AG08395 (cell line): ENCODE measurements at regions not wholly inside any gene's neighbourhood (a gene's known extent, or its start where the extent isn't known, plus 50 kb on each side); places are given as distances from the start of the nearest gene placed in this dataset.

Experiments
- DNase-seq: peaks from one replicate; pipeline ENCODE4 v3.0.0; 2012; ENCODE audit warnings: mixed read lengths, low spot score

DNA sequence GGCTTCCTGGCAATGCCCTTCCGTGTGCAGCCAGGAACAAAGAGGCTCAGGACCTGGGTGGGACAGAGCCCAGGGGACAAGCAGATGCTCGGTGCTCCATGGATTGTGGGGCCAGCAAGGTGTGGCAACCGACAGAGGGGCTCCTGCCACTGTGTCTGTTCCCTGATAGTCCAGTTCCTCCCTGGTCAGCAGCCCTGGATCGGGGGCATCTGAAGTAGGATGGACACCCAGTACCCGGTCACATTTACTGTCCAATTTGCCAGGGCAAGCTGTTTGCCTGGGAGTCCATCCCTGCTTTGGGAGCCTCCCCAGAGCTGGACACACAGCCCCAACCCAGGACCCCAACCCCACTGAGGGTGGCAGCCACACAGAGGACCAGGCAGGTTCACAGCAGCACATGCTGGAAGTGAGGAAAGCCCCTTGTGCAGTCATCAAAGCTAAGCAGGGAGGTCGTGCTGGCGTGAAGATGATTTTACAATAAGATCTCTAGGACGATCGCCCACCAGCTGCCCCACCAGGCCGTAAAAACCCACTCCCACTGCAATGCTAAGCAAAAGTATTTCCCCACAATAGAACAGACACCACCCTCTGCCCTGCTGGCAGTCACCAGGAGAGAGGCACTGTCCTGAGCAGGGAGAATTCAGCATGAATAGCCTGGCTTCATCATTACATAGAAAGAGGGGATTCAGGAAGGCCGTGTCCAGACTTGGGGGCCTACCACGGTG is 141.7 kb downstream of the NDUFA10 start:
- no peak for DNase-seq

DNA sequence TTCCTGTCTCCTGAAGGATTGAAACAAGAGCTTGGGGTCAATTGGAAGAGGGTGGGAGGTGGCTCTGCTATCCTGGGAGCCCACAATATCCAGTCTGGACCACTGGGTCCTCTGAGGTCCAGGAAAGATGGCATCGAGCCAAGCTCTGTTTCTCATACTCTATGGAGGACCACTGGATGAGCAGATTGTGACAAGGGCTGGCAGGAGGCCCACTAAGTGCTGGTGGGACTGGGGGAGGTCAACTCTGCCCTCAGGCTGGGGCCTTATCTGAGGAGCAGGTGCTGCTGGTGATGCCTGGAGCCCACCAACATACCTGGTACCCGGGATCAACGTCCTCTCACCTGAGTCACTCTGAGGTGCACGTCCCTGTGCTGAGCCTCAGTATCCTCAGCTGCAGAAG is 142.4 kb downstream of the NDUFA10 start:
- no peak for DNase-seq

DNA sequence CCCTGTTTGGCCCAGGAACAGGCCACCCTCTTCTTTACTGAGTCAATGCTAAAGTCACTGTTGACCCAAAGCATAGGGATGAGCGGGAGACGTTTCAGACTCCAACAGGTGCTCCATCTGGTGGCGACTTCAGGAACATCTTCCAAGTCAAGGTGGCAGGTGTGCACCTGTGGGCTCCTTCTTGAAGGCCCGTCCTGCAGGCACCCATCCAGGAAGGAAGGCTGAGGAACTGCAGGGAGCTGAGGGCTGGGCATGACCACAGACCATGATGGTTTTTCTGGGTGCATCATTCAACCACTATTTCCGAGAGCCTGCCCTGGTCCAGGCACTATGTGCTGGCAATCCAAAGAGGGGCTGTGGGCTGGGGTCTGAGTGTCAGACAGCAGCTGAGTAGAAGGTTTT is 142.8 kb downstream of the NDUFA10 start:
- DNase-seq, result peak; percentile 41

DNA sequence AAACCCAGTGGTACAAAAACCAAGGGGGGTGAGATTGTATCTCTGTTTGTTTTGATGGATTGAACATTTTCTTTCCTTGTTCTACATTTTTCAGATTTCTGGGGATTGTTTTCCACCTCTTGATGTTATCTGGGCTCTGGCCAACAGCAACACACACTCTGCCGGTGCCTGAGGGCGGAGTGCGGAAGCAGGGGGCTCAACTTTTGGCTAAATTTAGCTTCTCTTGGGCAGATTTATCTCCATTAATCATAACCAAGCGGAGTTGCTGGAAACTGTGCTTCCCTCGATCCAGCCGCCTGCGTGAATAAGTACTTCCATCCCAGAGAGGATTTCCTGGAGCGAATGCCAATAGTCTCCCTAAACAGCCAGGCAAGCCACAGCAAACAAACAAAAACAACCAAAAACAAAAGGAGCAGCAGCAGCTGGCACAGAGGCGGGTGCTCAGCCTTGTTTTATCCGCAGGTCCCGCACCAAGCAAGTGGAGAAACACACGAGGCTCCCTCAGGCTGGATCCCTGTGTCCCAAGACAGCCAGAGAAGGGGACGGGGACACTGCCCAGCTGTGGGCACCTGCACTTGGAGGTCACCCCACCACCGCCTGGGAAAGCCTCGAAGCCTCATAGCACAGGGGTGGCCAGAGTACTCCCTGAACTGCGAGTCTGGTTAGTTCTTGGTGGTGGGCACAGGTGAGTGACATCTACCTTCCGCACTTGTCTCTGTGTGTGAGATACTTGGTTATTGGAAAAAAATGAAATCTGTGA is 143.4 kb downstream of the NDUFA10 start:
- peak; percentile 40 for DNase-seq

DNA sequence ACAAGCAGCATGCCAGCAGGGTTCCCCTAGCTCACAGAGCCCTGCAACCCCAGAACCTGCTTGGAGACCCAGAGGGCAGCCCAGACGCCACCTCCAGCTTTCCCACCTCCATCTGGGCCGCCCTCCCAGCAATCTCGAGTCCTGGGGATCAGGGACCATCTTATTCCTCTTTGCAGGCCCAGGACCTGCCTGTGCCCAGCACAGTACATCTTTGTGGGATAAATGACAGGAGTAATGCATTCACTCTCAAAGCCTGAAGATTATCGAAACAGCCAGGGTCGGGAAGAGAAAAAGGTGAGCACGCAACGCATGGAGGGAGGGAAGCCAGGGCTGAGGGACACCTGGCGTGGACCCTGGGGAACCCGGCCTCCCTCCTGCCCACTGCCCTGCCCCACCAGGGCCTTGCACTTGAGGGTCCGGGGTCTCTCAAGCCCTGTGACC is 144.1 kb downstream of the NDUFA10 start:
- no peak for DNase-seq

DNA sequence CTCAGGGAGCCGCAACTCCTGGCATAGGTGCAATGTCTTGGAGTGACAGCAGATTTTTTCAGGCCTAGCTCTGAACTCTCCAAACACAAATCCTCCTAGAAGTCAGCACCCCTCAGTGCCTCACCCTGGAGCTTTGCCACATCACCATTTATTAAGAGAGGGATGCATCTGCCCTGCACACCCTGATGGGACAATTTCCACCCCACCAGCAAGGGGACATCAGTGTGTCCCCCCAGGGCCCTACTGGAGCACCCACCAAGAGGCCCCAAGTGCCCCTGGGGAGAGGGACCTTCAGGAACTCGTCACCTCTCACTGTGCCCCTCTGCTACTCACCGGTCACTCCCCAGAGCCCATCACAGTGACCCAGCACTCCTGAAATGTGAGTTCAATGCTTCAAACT is 144.7 kb downstream of the NDUFA10 start:
- DNase-seq, result no peak

DNA sequence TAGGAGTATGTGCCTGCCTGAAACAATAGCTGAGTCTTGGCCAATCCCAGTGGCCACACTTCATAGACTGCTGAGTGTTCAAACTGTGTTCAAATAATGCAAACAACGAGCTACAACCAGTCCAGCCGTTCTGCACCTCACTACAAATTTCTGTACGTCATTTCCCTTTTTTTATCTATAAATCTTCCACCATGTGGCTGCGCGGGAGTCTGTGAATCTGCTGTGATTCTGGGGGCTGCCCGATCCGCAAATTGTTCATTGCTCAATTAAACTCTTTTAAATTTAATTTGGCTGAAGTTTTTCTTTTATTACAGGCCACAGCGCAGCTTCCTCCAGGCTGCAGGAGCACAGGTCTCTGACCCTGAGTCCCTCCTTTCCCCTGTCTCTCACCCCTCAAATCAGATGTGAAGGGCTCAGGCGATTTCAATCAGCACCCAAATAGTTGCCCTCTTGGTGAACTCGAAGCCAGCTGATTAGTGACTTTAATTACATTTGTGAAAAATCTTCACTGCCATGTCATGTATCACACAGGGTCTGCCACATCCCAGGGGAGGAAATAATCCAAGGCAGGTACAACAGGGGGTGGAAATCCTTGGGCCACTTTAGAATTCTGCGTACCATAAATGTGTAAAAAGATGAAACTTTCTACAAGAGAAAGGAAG is 145.6 kb downstream of the NDUFA10 start:
- DNase-seq, result no peak

DNA sequence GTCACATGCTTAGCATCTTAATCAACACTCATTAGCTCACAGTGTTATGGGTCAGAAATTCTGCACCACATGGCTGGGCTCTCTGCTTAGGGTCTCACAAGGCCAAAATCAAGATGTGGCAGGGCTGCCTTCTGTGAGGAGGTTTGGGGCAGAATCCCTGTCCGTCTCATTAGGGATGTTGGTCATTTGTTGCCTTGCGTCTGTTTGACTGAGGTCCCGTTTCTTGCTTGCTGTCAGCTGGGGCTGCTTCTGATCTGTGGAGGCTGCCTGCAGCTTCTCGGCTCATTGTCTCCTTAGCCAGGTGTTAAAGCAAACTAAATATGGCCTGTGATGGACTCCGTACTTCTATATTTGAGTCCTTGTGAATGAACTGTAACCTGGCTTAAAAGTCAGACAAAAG is 146.5 kb downstream of the NDUFA10 start:
- DNase-seq, result no peak

DNA sequence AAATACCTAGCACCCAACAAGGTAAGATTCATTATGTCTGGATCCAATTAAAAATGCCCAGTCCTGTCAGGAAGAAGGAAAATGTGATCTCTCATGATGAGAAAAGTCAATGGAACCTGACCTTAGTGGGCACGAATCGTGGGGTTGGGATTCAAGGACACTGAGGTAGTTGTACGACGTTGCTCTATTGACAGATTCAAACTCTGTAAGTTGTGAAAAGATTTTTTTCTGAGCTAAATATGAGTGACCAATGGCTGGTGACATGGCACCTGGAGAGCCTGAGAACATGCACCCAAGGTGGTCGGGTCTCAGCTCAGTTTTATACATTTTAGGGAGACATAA is 148.2 kb downstream of the NDUFA10 start:
- no peak for DNase-seq

DNA sequence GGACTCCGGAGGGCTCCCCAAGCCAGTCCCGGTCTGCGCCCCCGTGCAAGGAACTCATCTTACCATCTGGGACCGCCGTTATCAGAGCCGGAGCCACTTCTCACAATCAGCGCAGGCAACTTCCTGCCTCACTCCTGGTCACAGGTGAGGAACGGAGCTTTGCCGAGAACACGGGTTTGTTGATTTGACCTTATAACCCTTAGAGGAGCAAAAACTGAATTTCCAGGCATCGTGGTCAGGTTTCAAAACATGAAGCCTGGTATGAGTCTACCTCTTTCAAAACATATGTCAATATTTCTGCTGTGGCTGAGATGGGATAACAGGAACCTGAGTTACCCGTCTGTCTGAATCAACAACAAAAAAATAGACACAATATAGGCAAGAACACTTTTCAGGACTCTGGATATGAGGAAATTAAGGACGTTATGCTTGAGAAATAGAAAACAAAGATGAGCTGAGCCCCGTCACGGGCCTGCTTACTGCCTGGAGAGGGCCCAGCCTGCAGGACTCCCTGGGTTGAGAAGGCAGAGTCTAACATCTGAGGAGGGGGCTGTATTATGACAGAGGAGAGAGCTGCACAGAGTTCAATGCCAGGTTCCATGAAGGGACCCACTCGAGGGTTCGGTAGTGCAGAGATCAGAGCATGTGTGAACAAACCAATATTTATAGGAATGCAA is 148.7 kb downstream of the NDUFA10 start:
- DNase-seq, result no peak

DNA sequence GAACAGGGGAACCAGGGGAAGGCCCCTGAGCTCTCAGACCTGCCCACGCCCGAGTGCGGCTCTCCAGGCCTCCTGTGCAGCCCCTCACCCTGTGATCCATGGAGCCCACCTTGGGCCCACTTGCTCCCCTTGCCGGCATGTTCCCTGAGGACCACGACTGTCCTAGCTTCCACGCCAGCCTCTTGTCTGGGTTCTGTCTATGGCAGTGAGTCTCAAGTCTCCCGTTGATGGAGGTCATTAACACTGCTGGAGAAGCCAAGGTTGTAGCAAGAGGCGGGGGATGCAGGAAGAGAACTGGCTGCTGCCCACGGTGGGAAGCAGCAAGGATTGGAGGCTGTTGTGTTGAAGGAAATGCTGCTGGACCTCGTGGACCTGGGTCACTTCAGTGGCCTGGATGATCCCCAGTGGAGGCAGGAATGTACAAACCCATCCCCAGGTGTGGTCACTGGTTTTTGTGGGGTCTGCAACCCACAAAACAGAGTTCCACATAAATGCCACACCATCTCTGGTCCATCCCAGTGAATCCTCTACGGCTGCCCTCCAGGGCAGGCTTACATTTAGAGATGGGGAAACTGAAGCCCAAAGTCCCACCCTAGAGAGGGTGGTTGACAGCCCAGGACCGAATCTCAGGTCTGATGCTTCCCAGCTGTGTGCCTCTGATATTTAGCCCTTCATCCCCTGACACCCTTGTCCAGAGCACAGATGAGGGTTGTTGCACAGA is 150.3 kb downstream of the NDUFA10 start:
- DNase-seq, result no peak

DNA sequence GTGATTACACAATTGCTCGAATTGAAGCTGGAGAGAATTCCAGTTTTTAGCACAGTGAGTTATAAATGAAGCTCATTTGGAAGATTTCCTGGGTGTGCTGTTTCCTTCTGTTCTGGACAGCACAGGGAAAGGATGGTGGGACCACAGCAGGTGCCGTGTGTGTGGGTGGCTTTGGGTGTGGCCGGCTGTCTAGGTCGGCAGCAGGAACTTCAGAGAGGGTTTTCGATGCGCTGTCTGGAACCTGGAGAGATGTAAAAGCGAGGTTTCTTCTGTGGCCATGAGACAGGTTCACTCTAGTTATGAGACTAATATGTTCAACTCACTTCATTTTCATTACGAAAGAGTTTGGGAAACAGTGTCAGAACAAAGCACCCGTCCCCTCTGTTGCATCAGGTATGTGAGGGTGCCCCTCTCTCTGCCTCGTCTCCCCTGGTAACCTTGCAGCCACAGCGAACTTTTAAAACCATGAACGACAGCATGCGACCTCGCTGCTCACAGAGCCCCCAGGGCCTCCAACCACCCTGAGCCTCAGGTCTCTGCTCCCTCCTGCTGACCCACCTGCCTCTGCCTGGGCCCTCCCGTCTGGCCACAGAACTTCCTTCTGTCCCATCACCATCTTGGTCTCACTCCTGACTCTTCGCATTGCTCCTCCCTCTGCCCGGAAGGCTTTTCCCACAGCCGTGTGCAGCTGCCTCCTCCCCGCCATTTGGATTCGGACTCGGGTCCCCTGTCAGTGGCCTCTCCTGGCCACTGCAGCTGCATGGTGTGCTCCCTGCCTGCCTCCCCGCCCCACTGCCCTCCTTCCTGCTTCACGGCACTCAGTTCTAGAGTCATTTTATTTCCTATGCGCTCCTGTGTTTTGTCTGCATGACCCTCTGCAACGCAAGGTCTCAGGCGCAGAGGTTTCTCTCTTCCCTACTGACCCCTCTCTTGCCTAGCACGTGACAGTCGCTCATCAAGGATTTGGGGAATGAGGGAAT is 151.2 kb downstream of the NDUFA10 start:
- no peak for DNase-seq

DNA sequence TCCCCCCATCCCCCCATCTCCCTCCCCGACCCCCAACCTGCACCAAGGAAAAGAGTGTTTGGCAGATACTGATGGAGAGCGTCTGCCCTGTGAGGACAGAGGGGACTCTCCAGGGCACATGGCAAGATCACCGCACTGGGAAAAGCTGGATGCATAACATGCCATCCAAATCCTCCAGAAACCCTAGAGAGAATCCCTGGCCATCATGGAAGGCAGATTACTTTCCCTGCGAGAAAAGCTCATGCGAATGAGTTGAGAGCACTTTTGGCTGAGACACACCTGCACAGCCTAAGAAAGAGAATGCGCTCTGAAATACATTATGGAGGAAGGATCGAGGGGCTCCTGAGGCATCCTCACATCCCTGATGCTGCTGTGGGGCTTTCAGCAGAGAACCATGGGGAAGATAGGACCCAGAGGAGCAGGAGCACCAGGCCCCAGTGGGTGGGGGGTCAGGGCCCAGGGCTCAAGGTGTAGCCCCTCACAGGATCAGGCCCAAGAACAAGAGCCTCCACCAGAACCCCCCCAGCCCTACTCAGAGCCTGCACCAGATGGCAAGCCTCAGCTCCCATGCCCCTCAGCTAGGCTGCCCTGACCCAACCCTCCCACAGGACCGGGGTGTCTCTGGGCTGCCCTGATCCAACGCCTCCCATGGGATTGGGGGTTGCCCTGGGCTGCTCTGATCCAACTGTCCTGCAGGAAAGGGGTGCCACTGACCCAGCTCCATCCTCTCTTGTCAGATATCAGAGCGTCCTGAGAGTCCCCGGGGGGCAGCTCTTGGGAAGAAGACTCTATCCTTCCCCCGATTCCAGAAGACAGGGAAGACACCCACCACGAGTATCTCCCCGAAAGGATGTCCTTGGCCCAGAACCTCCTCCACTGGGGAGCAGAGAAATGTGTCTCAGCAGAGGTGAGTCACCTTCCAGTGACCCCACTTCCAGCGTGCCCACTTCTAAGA is 153.4 kb downstream of the NDUFA10 start:
- DNase-seq, result no peak

DNA sequence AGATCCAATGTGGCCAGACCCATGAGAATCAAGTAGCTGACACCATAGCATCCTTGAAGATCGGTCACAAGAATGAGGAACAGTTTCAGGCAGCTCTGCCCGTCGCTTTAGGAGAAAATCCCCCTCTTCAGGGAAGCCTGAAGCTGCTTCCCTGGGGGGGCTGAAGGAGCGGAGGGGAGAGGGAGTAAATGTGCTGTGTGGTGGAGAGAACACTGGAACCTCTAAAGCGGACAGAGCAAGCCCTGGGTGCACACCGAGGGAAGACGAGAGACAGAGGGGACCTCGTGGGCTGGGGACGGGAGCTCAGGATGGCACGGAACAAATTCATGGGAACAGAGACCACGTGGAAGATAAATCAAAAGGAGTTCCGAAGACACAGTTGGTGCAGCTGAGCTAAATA is 154.3 kb downstream of the NDUFA10 start:
- DNase-seq, result no peak

DNA sequence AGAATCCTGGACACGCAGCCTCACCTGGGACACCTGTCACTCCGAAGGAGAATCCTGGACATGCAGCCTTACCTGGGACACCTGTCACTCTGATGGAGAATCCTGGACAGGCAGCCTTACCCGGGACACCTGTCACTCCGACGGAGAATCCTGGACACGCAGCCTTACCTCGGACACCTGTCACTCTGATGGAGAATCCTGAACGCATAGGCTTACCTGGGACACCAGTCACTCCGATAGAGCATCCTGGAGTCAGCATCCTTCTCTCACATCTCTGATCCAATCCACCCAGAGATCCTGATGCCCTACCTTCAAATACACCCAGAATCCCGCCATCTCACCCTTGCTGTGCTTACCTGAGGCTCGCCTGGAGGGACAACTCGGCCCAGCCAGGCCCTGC is 154.9 kb downstream of the NDUFA10 start:
- no peak for DNase-seq

DNA sequence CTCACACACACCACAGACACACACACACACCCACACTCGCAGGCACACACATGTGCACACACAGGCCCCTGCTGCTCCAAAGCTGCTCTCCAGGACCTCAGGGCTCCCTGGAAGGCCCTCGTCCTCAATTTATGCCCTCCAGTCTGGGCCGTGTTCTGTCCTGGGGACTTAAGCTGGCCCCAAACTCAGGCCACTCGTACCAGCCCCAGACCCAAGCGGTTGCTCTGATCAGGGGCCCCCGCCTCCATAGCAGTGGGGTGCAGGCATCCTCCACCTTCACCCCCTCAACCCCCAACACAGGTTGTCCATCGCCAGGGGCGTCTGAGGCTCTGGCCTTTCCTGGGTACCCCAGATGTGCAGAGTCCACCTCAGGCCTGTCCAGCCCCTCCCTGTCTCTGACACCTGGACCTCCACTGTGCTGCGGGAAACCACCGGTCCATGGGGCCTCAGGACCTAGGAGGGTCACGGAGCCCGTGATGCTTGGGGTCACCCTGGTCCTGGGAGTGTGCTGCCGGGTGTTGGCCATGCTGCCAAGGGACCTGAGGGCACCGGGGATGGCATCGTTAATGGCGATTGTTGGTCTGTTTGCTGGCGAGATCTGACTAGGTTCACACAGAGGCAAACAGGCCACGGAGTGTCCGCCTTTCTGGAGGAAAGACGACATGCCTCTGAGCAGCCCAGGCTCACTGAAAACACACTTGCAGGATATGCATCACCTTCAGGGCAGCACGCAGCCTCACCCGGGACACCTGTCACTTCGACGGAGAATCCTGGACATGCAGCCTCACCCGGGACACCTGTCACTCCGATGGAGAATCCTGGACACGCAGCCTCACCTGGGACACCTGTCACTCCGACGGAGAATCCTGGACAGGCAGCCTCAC is 155.6 kb downstream of the NDUFA10 start:
- DNase-seq, result no peak

DNA sequence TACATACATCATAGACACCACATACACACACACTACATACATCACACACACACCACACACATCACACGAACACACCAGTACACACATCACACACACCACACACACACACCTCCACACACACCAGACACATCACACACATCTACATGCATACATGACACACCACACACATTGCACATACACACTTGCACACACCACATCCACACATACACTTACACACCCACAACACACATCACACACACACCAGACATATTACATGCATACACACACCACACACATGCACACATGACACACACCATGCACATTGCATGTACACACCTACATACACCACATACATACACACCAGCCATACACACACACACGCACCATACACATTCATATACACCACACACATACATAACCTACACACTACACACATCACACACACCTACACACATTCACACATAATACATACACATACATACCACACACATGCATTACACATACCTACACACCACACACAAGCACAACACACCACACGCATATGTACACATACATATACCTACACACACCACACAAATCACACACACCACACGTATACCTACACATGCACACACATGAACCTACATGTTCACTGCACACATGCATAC is 156.5 kb downstream of the NDUFA10 start:
- DNase-seq, result no peak

DNA sequence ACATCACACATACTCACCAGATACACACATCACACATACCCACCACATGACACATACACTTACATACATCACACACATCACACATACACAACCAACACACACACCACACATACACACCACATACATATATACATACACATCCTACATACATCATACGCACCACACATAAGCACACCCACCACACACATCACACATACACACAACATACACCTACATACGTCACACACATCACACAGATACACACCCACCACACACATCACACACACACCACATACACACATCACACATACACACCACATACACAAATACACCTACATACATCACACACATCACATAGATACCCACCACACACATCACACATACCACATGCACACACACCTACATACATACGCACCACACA is 158.4 kb downstream of the NDUFA10 start:
- no peak for DNase-seq
